Testis (tissue), 2 donors: ENCODE measurements at regions not wholly inside any gene's neighbourhood (a gene's known extent, or its start where the extent isn't known, plus 50 kb on each side); places are given as distances from the start of the nearest gene placed in this dataset.

ENCODE experiments used
- CTCF ChIP-seq, 3 experiments: fragments of 450-650 bp in 2 of 3; fragments of 200-600 bp in 1 of 3; sonication (generic) in 1 of 3; IDR thresholded peaks; one replicate each; pipeline ENCODE4 v1.5.1; 2016 to 2019; ENCODE audit warnings: antibody characterized with exemption in 3 of 3, mild to moderate bottlenecking in 2 of 3, moderate library complexity in 1 of 3
- POLR2A ChIP-seq: fragments of 450-650 bp; IDR thresholded peaks from one replicate; pipeline ENCODE4 v1.6.1; 2017; ENCODE audit warnings: antibody characterized with exemption, mild to moderate bottlenecking, moderate library complexity

GRCh38 chr12:124624823-124625222 is 57.4 kb upstream of the NCOR2 start:
- TF ChIP-seq CTCF (IDR thresholded peaks at IDR 0.05) (no peak), POLR2A (no peak)
